ENCODE measurements at regions not wholly inside any gene's neighbourhood (a gene's known extent, or its start where the extent isn't known, plus 50 kb on each side); places are given as distances from the start of the nearest gene placed in this dataset.

DNA sequence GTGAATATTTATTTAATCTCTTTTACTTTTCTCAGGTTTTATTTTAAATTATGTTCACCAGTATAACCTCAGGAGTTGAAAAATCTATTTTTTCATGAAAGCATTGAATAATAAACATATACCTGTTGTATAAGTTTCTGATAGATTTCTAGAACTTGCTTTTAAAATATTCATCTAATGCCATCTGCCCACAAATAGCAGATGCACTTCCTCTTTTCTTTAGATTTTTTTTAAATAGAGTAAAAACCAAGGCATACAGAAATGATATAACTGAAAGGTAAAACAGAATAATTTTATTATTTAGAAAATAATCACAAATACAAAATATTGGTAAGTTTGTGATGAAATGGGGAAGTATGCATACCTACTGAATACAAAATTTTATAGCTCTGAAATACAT, 130.7 kb upstream of the PRMT6 start:
- Histone ChIP-seq H3K9me2 (replicated peaks; ENCODE audit: insufficient read depth, low read length) (no peaks in the 10 kb centered on the region), H2AFZ (ENCODE audit: low read length) (no peak overlapping the region), H3K27me3 (ENCODE audit: low read length) (no peaks in the 10 kb centered on the region), H3K9me3 (ENCODE audit: low read length) (peaks cover 3% of the 10 kb centered on the region; the same call in 1 of the 2 replicates), H3K4me1 (ENCODE audit: low read length) (no peaks in the 10 kb centered on the region), H3K4me2 (ENCODE audit: low read depth, low read length, poor library complexity, severe bottlenecking) (no peak overlapping the region), H4K20me1 (ENCODE audit: insufficient read depth, low read depth, low read length) (no peaks in the 10 kb centered on the region), H3K4me3 (ENCODE audit: low read length) (no peak overlapping the region), H3K9ac (ENCODE audit: low read length) (no peak overlapping the region), H3K79me2 (ENCODE audit: low read length) (no peaks in the 10 kb centered on the region), H3K27ac (ENCODE audit: low read length) (no peak overlapping the region), H3K36me3 (ENCODE audit: insufficient read depth, low read length) (no peaks in the 10 kb centered on the region)
- no peak for DNase-seq

DNA sequence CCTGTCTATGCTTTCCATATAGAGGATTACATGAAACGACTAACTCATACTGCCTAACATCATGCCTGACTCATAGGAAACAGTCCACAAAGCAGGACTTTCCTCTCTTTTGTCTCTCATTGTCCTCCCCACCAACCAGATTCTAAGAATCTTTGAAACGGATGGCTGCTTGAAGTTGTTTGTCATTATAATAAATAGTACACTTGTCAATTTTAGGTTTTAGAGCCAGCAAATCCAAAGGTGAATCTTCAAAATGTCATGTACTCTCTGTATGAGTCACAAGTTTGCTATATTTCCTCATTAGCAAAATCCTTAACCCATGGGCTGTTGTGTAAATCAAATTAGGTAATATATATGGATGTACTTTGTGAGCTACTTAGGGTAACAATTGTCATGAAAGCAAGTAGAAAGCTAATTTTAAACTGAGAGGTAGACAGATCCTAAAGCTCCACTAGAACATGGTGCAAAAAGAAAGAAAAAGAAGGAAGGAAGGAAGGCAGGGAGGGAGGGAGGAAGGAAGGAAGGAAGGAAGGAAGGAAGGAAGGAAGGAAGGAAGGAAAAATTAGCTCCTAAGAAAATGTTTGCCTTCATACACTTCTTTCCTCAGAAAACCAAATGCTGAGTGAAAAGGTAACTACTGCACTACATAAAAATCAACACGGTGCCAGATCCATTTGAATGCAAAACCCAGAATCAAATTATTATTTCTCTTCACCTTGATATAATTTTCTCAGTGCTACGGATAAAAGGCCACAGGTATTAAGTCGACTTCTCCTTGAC, 129.5 kb upstream of the PRMT6 start:
- no peaks in the 10 kb centered on the region for H3K4me1 ChIP-seq (ENCODE audit: low read length)
- H3K9me2 ChIP-seq (replicated peaks; ENCODE audit: insufficient read depth, low read length): no peaks in the 10 kb centered on the region
- no peak overlapping the region for H3K4me3 ChIP-seq (ENCODE audit: low read length)
- no peak overlapping the region for H3K27ac ChIP-seq (ENCODE audit: low read length)
- H3K27me3 ChIP-seq (ENCODE audit: low read length): no peaks in the 10 kb centered on the region
- no peaks in the 10 kb centered on the region for H3K79me2 ChIP-seq (ENCODE audit: low read length)
- DNase-seq: no peak
- H3K9ac ChIP-seq (ENCODE audit: low read length): no peak overlapping the region
- no peak overlapping the region for H2AFZ ChIP-seq (ENCODE audit: low read length)
- H3K36me3 ChIP-seq (ENCODE audit: insufficient read depth, low read length): no peaks in the 10 kb centered on the region
- no peaks in the 10 kb centered on the region for H4K20me1 ChIP-seq (ENCODE audit: insufficient read depth, low read depth, low read length)
- H3K4me2 ChIP-seq (ENCODE audit: low read depth, low read length, poor library complexity, severe bottlenecking): no peak overlapping the region
- H3K9me3 ChIP-seq (ENCODE audit: low read length): peaks cover 3% of the 10 kb centered on the region; the same call in 1 of the 2 replicates

DNA sequence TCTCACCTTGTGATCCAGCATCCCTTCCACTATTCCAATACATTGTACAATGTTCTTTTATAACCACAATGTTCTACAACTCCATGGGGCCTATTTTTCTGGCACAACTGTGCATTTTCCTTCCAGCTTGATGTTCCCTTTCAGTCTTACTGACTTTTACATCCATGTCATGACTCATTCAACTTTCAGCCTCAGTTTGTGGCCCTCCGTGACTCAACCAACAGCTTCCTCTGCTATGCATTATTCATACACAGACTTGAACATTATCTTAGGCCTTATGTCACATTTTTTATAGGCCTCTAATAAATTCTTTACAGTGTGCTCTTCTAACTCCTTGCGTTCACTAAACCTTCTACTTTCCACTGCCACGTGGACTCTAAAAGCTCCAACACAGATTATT, 119.4 kb upstream of the PRMT6 start:
- Histone ChIP-seq H3K27ac (ENCODE audit: low read length) (no peak overlapping the region), H4K20me1 (ENCODE audit: insufficient read depth, low read depth, low read length) (no peaks in the 10 kb centered on the region), H3K4me3 (ENCODE audit: low read length) (no peak overlapping the region), H3K36me3 (ENCODE audit: insufficient read depth, low read length) (no peaks in the 10 kb centered on the region), H3K4me2 (ENCODE audit: low read depth, low read length, poor library complexity, severe bottlenecking) (no peak overlapping the region), H3K27me3 (ENCODE audit: low read length) (no peaks in the 10 kb centered on the region), H3K4me1 (ENCODE audit: low read length) (no peaks in the 10 kb centered on the region), H3K9ac (ENCODE audit: low read length) (no peak overlapping the region), H3K79me2 (ENCODE audit: low read length) (no peaks in the 10 kb centered on the region), H3K9me2 (replicated peaks; ENCODE audit: insufficient read depth, low read length) (peaks cover 2% of the 10 kb centered on the region; the same call in 1 of the 2 replicates), H2AFZ (ENCODE audit: low read length) (no peak overlapping the region), H3K9me3 (ENCODE audit: low read length) (peaks cover 5% of the 10 kb centered on the region; the same call in 1 of the 2 replicates)
- no peak for DNase-seq

DNA sequence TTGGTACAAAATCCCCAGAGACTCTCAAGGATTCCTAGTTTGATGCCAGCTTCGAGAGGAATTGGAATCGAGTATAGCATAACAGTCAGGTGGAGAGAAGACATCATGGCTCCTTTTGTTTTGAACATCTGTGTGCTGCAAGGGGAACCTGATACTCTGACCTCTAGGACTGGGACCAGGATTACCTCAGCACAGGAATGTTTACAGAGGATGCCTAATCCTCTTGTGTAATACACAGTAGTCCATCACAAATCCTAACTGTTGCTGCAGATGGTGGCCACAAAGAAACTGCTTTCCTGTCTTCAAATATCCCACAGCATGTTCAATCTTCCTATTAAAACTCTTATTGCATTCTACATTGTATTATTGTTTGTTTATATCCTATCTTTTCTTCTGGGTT, 111.8 kb upstream of the PRMT6 start:
- no peaks in the 10 kb centered on the region for H3K79me2 ChIP-seq (ENCODE audit: low read length)
- H3K4me1 ChIP-seq (ENCODE audit: low read length): no peaks in the 10 kb centered on the region
- no peaks in the 10 kb centered on the region for H3K27me3 ChIP-seq (ENCODE audit: low read length)
- no peak overlapping the region for H3K4me2 ChIP-seq (ENCODE audit: low read depth, low read length, poor library complexity, severe bottlenecking)
- no peak for DNase-seq
- no peaks in the 10 kb centered on the region for H3K36me3 ChIP-seq (ENCODE audit: insufficient read depth, low read length)
- no peak overlapping the region for H3K4me3 ChIP-seq (ENCODE audit: low read length)
- no peak overlapping the region for H2AFZ ChIP-seq (ENCODE audit: low read length)
- H3K9ac ChIP-seq (ENCODE audit: low read length): no peak overlapping the region
- 0 out of 2 replicates have a peak, but pooled peaks cover 2% of the 10 kb centered on the region for H3K9me2 ChIP-seq (replicated peaks; ENCODE audit: insufficient read depth, low read length)
- H3K27ac ChIP-seq (ENCODE audit: low read length): no peak overlapping the region
- no peaks in the 10 kb centered on the region for H4K20me1 ChIP-seq (ENCODE audit: insufficient read depth, low read depth, low read length)
- H3K9me3 ChIP-seq (ENCODE audit: low read length): no peaks in the 10 kb centered on the region

DNA sequence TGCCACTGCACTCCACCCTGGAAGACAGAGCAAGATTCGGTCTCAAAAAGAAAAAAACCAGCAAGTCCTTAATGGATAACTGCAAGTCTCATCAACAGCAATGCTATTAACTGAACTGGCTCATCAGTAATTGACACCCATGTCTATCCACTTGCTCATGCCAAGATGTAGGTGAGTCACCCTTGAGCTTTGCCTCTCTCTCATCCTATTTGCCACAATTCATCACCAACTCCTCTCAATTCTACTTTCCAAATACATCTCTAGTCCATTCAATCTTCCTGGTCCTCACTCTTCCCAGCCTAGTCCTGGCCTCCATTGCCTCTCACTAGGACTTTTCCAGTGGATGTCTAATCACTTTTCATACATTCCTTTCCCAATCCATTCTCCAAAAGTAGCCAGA, 103.7 kb upstream of the PRMT6 start:
- H3K9me3 ChIP-seq (ENCODE audit: low read length): no peaks in the 10 kb centered on the region
- no peak overlapping the region for H2AFZ ChIP-seq (ENCODE audit: low read length)
- no peak overlapping the region for H3K4me2 ChIP-seq (ENCODE audit: low read depth, low read length, poor library complexity, severe bottlenecking)
- H3K27me3 ChIP-seq (ENCODE audit: low read length): no peaks in the 10 kb centered on the region
- no peak overlapping the region for H3K27ac ChIP-seq (ENCODE audit: low read length)
- no peaks in the 10 kb centered on the region for H3K36me3 ChIP-seq (ENCODE audit: insufficient read depth, low read length)
- H4K20me1 ChIP-seq (ENCODE audit: insufficient read depth, low read depth, low read length): no peaks in the 10 kb centered on the region
- H3K4me1 ChIP-seq (ENCODE audit: low read length): no peaks in the 10 kb centered on the region
- DNase-seq: no peak
- no peaks in the 10 kb centered on the region for H3K79me2 ChIP-seq (ENCODE audit: low read length)
- H3K9me2 ChIP-seq (replicated peaks; ENCODE audit: insufficient read depth, low read length): no peaks in the 10 kb centered on the region
- no peak overlapping the region for H3K9ac ChIP-seq (ENCODE audit: low read length)
- H3K4me3 ChIP-seq (ENCODE audit: low read length): no peak overlapping the region

DNA sequence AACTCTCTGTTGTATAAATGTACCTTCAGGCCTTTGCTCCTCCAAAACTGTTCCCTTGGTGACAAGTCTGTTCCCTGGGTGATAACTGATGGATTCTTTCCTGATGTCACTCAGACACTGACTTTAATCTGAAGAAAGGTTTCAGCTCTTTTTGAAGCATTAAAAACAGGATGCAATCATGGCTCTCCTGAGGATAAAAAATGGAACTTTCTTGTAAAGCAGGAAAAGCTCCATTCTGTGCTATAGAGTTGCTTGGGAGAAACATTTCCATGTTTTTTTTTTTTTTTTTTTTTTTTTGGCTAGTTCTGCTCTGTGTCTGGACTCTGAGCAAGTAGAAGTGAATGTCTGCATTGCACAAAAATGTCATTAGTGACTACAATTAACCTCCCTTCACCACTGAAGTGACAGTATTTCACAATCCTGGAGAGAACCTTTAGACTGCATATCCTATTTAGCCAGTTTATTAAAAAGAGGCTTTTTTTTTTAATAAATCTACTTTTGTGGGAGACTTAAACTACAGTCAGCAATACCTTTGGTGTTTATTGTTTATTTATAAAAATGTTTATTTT, 101.7 kb upstream of the PRMT6 start:
- DNase-seq: no peak
- H3K79me2 ChIP-seq (ENCODE audit: low read length): no peaks in the 10 kb centered on the region
- no peak overlapping the region for H3K27ac ChIP-seq (ENCODE audit: low read length)
- H4K20me1 ChIP-seq (ENCODE audit: insufficient read depth, low read depth, low read length): no peaks in the 10 kb centered on the region
- no peak overlapping the region for H3K4me3 ChIP-seq (ENCODE audit: low read length)
- H2AFZ ChIP-seq (ENCODE audit: low read length): no peak overlapping the region
- H3K9me3 ChIP-seq (ENCODE audit: low read length): no peaks in the 10 kb centered on the region
- no peak overlapping the region for H3K9ac ChIP-seq (ENCODE audit: low read length)
- no peaks in the 10 kb centered on the region for H3K27me3 ChIP-seq (ENCODE audit: low read length)
- no peaks in the 10 kb centered on the region for H3K9me2 ChIP-seq (replicated peaks; ENCODE audit: insufficient read depth, low read length)
- H3K36me3 ChIP-seq (ENCODE audit: insufficient read depth, low read length): no peaks in the 10 kb centered on the region
- no peak overlapping the region for H3K4me2 ChIP-seq (ENCODE audit: low read depth, low read length, poor library complexity, severe bottlenecking)
- no peaks in the 10 kb centered on the region for H3K4me1 ChIP-seq (ENCODE audit: low read length)

DNA sequence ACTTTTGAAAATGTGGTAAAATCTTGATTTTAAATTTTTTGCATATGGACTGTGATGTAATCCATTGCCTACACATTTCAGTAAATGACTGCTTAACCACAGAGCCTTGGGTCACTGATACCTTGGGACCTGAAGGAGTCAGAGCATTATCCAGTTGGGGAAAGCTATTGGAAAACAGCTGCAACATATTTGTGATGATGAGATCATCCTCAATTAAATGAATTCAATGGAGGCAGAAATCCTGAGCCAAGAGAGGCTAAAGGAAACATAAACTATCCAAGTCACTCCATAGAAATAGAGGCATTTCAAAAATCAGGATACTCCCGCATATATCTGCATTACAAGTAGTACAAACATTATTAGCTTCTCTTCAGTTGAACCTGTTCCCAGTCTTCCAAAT, 99.8 kb upstream of the PRMT6 start:
- Histone ChIP-seq H3K27ac (ENCODE audit: low read length) (no peak overlapping the region), H3K9me2 (replicated peaks; ENCODE audit: insufficient read depth, low read length) (no peaks in the 10 kb centered on the region), H3K4me2 (ENCODE audit: low read depth, low read length, poor library complexity, severe bottlenecking) (no peak overlapping the region), H4K20me1 (ENCODE audit: insufficient read depth, low read depth, low read length) (no peaks in the 10 kb centered on the region), H3K79me2 (ENCODE audit: low read length) (no peaks in the 10 kb centered on the region), H3K9me3 (ENCODE audit: low read length) (no peaks in the 10 kb centered on the region), H3K9ac (ENCODE audit: low read length) (no peak overlapping the region), H3K4me3 (ENCODE audit: low read length) (no peak overlapping the region), H3K4me1 (ENCODE audit: low read length) (no peaks in the 10 kb centered on the region), H3K36me3 (ENCODE audit: insufficient read depth, low read length) (no peaks in the 10 kb centered on the region), H3K27me3 (ENCODE audit: low read length) (no peaks in the 10 kb centered on the region), H2AFZ (ENCODE audit: low read length) (no peak overlapping the region)
- DNase-seq: no peak

DNA sequence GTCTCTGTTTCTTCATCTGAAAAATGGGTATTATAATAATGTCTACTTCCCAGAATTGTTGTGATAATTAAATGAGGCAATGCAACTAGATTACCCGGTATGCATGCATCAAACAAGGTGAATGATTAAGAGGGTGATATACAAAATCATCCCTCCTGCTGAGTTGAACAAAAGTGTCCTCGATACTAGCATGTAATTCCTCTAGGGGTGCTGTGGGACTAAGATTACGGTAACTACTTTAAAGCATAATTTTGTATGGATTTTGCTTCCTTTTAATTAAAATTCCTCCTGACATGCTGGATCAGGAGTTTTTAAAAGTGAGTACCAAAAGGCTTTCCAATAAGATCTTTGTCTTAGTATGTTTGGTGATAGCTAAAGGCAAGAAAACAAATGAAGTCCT, 98.7 kb upstream of the PRMT6 start:
- Histone ChIP-seq H3K4me3 (ENCODE audit: low read length) (no peak overlapping the region), H3K9me2 (replicated peaks; ENCODE audit: insufficient read depth, low read length) (no peaks in the 10 kb centered on the region), H4K20me1 (ENCODE audit: insufficient read depth, low read depth, low read length) (no peaks in the 10 kb centered on the region), H3K9me3 (ENCODE audit: low read length) (no peaks in the 10 kb centered on the region), H3K27ac (ENCODE audit: low read length) (no peak overlapping the region), H3K4me2 (ENCODE audit: low read depth, low read length, poor library complexity, severe bottlenecking) (no peak overlapping the region), H2AFZ (ENCODE audit: low read length) (no peak overlapping the region), H3K36me3 (ENCODE audit: insufficient read depth, low read length) (no peaks in the 10 kb centered on the region), H3K9ac (ENCODE audit: low read length) (no peak overlapping the region), H3K79me2 (ENCODE audit: low read length) (no peaks in the 10 kb centered on the region), H3K4me1 (ENCODE audit: low read length) (no peaks in the 10 kb centered on the region), H3K27me3 (ENCODE audit: low read length) (no peaks in the 10 kb centered on the region)
- DNase-seq: peak; percentile 41

All from Karpas-422 (cell line).